HCT116 (cell line): ENCODE measurements at regions not wholly inside any gene's neighbourhood (a gene's known extent, or its start where the extent isn't known, plus 50 kb on each side); places are given as distances from the start of the nearest gene placed in this dataset.

Experiments used
- ATAC-seq: fragments of 200-7000 bp; cut with Tn5 transposase; 2 replicates; pipeline ENCODE4 v1.9.1; 2020; ENCODE audit warnings: mild to moderate bottlenecking, moderate library complexity
- BruUV-seq: library from RNA; stranded (reverse); fragments of 400-500 nt; replicated peaks from 2 replicates; lab custom pipeline; 2021; lab: Mats Ljungman, UMichigan
- CTCF ChIA-PET: fragments of 300-600 bp; sonication (Branson Sonifier 250); formaldehyde crosslinking; loops from one replicate; lab custom pipeline; 2021; ENCODE audit warnings: antibody characterized with exemption; lab: Charles Lee
- POLR2A ChIA-PET: fragments of 300-600, 350-600 bp; sonication (Branson Sonifier 250); formaldehyde crosslinking; loops from one replicate; lab custom pipeline; 2021; ENCODE audit warnings: antibody characterized with exemption; lab: Charles Lee
- RAD21 ChIA-PET, 2 experiments: fragments of 300-600 bp; sonication (Branson Sonifier 250); formaldehyde crosslinking; loops; one replicate each; lab custom pipeline; 2023; ENCODE audit warnings: low total read pairs in 2 of 2; ENCODE audit not compliant: uncharacterized antibody in 2 of 2, unreplicated experiment in 2 of 2, low non-redundant PET in 1 of 2; lab: Charles Lee
- DNase-seq: peaks from one replicate; pipeline ENCODE4 v3.0.0-alpha.2; 2010; ENCODE audit warnings: low read depth, low spot score
- H2AFZ ChIP-seq: fragments of 200-600 bp; shearing (Covaris generic), sonication (generic); 2 replicates; pipeline ENCODE4 v1.6.1; 2017; ENCODE audit warnings: low read depth, mixed run types, mixed read lengths, antibody characterized with exemption, low read length; ENCODE audit not compliant: poor library complexity, severe bottlenecking
- H3K27ac ChIP-seq: 2 replicates; pipeline ENCODE4 v1.5.1; 2012; ENCODE audit warnings: low read depth, low read length
- H3K27me3 ChIP-seq: fragments of 200-600 bp; sonication (generic); 2 replicates; pipeline ENCODE4 v1.6.1; 2016; ENCODE audit warnings: mixed run types, low read length, mixed read lengths; ENCODE audit not compliant: insufficient read depth
- H3K36me3 ChIP-seq, 2 experiments: fragments of 200-500 bp in 1 of 2; fragments of 200-600 bp in 1 of 2; sonication (Bioruptor generic) in 1 of 2; sonication (generic) in 1 of 2; 2 replicates each; pipeline versions ENCODE4 v1.5.1 to v1.6.1; 2014 to 2016; ENCODE audit warnings: low read length in 2 of 2, inconsistent platforms in 1 of 2, mixed read lengths in 1 of 2, mixed run types in 1 of 2; ENCODE audit not compliant: insufficient read depth in 2 of 2, control insufficient read depth in 1 of 2
- H3K4me1 ChIP-seq, 2 experiments: fragments of 200-600 bp in 1 of 2; sonication (generic) in 1 of 2; 2 replicates each; pipeline versions ENCODE4 v1.5.1 to v1.6.1; 2012 to 2017; ENCODE audit warnings: low read length in 2 of 2, inconsistent platforms in 1 of 2, mild to moderate bottlenecking in 1 of 2, mixed read lengths in 1 of 2, mixed run types in 1 of 2, moderate library complexity in 1 of 2; ENCODE audit not compliant: insufficient read depth in 2 of 2, control insufficient read depth in 1 of 2
- H3K4me2 ChIP-seq: fragments of 200-600 bp; sonication (generic); 2 replicates; pipeline ENCODE4 v1.6.1; 2017; ENCODE audit warnings: mixed run types, low read length, mixed read lengths
- H3K4me3 ChIP-seq, 2 experiments: fragments of 200-600 bp in 1 of 2; sonication (generic) in 1 of 2; replicated peaks in 1 of 2; 2 replicates each; pipeline ENCODE4 v1.5.1; 2011 to 2016; ENCODE audit warnings: low read length in 2 of 2, control low read depth in 1 of 2, low read depth in 1 of 2, mild to moderate bottlenecking in 1 of 2, mixed read lengths in 1 of 2, mixed run types in 1 of 2
- H3K79me2 ChIP-seq: fragments of 200-600 bp; sonication (generic); 2 replicates; pipeline ENCODE4 v1.6.1; 2017; ENCODE audit warnings: mild to moderate bottlenecking, mixed run types, low read length, moderate library complexity, mixed read lengths; ENCODE audit not compliant: insufficient read depth
- H3K9ac ChIP-seq: fragments of 200-600 bp; sonication (generic); 2 replicates; pipeline ENCODE4 v1.6.1; 2016; ENCODE audit warnings: low read length, mixed read lengths
- H3K9me2 ChIP-seq: fragments of 200-600 bp; sonication (generic), shearing (Covaris generic); 2 replicates; pipeline ENCODE4 v1.6.1; 2017; ENCODE audit warnings: mixed run types, mild to moderate bottlenecking, moderate library complexity; ENCODE audit not compliant: insufficient read depth
- H3K9me3 ChIP-seq, 2 experiments: fragments of 200-500 bp in 1 of 2; fragments of 200-600 bp in 1 of 2; sonication (Bioruptor generic) in 1 of 2; sonication (generic) in 1 of 2; 2 replicates each; pipeline ENCODE4 v1.6.1; 2014 to 2017; ENCODE audit warnings: low read length in 2 of 2, mixed read lengths in 2 of 2, inconsistent platforms in 1 of 2, low read depth in 1 of 2, mild to moderate bottlenecking in 1 of 2, mixed run types in 1 of 2, moderate library complexity in 1 of 2; ENCODE audit not compliant: control insufficient read depth in 1 of 2, insufficient read depth in 1 of 2
- H4K20me1 ChIP-seq: fragments of 200-600 bp; sonication (generic), shearing (Covaris generic); 2 replicates; pipeline ENCODE4 v1.6.1; 2017; ENCODE audit warnings: mixed run types, mild to moderate bottlenecking, moderate library complexity; ENCODE audit not compliant: insufficient read depth
- CEBPB ChIP-seq: IDR thresholded peaks from 2 replicates; pipeline ENCODE4 v1.6.1; 2012; ENCODE audit warnings: low read depth
- EZH2 ChIP-seq: fragments of 200-600 bp; sonication (generic); IDR thresholded peaks from 2 replicates; pipeline ENCODE4 v1.6.1; 2017; ENCODE audit warnings: antibody characterized with exemption, mixed run types
- EZH2phosphoT487 ChIP-seq: fragments of 200-600 bp; IDR thresholded peaks from 2 replicates; pipeline ENCODE4 v1.6.1; 2018; ENCODE audit warnings: antibody characterized with exemption, borderline replicate concordance
- FOSL1 ChIP-seq: IDR thresholded peaks from 2 replicates; pipeline ENCODE4 v1.6.1; 2012; ENCODE audit warnings: low read depth
- POLR2AphosphoS5 ChIP-seq: IDR thresholded peaks from 2 replicates; pipeline ENCODE4 v1.6.1; 2011; ENCODE audit warnings: mild to moderate bottlenecking, low read depth, low read length, moderate library complexity
- RAD21 ChIP-seq: IDR thresholded peaks from 2 replicates; pipeline ENCODE4 v1.6.1; 2012; ENCODE audit warnings: low read depth, mild to moderate bottlenecking
- SP1 ChIP-seq: IDR thresholded peaks from 2 replicates; pipeline ENCODE4 v1.6.1; 2012; ENCODE audit warnings: low read depth
- TCF7L2 ChIP-seq: IDR thresholded peaks from 2 replicates; pipeline ENCODE4 v1.7.0; 2011; ENCODE audit warnings: borderline replicate concordance, inconsistent platforms; ENCODE audit not compliant: insufficient read depth, insufficient read length; ENCODE audit errors: extremely low read depth
- YY1 ChIP-seq: IDR thresholded peaks from 2 replicates; pipeline ENCODE4 v1.6.1; 2011; ENCODE audit warnings: low read length, low read depth, moderate library complexity, mild to moderate bottlenecking; ENCODE audit not compliant: insufficient replicate concordance; ENCODE audit errors: extremely low read depth
- intact Hi-C: fragments of 100-400 bp; cut with micrococcal nuclease; formaldehyde crosslinking; loops from 2 replicates; pipeline ENCODE4 v1.10.0; 2022
- TF ChIP-seq, protein P1 (sequence below), 3 experiments: fragments of 200-600 bp in 1 of 3; sonication (generic) in 1 of 3; IDR thresholded peaks in 2 of 3; conservative IDR thresholded peaks in 1 of 3; 2 replicates each; pipeline ENCODE4 v1.5.1; 2012 to 2017; ENCODE audit warnings: low read depth in 2 of 3, low read length in 2 of 3, antibody characterized with exemption in 1 of 3, borderline replicate concordance in 1 of 3, control low read depth in 1 of 3, mild to moderate bottlenecking in 1 of 3, mixed read lengths in 1 of 3, mixed run types in 1 of 3, moderate library complexity in 1 of 3; ENCODE audit not compliant: insufficient read depth in 1 of 3
- TF ChIP-seq, protein P2 (sequence below): IDR thresholded peaks from 2 replicates; pipeline ENCODE4 v1.6.1; 2011; ENCODE audit warnings: mild to moderate bottlenecking, low read length, moderate library complexity; ENCODE audit not compliant: insufficient replicate concordance; ENCODE audit errors: extremely low read depth

DNA sequence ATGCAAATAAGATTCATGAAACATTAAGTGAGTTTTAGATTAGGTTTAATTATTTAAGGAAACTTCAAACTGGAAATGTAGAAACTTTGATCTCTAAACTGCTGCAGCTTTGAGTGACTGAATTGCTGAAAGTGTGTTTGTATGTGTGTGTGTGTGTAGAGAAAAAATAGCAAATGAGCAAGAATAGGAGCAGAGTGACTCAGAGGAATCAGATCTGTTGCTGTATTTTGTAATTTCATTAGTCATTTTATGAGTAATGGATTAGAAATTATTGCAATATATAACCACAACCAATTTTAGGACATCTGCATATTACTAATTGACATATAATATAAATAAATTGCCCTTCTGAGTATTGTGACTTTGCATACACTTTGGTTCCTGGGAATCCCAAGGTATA is 52.8 kb upstream of the SLC9A9 start:
- Histone ChIP-seq H3K9me2 (no peaks in the 10 kb centered on the region), H3K36me3 (no peaks in the 10 kb centered on the region), H3K4me3 (no peak overlapping the region), H3K27ac (no peak overlapping the region), H3K27me3 (no peaks in the 10 kb centered on the region), H3K9ac (no peak overlapping the region), H3K4me1 (no peaks in the 10 kb centered on the region), H2AFZ (no peak overlapping the region), H3K4me2 (no peak overlapping the region), H4K20me1 (no peaks in the 10 kb centered on the region), H3K79me2 (no peaks in the 10 kb centered on the region), H3K9me3 (no peaks in the 10 kb centered on the region)
- TF ChIP-seq CEBPB (peak; percentile 38; the same call in 1 of the 2 replicates), FOSL1 (peak; percentile 41)
- TF ChIP-seq, protein P1, sequence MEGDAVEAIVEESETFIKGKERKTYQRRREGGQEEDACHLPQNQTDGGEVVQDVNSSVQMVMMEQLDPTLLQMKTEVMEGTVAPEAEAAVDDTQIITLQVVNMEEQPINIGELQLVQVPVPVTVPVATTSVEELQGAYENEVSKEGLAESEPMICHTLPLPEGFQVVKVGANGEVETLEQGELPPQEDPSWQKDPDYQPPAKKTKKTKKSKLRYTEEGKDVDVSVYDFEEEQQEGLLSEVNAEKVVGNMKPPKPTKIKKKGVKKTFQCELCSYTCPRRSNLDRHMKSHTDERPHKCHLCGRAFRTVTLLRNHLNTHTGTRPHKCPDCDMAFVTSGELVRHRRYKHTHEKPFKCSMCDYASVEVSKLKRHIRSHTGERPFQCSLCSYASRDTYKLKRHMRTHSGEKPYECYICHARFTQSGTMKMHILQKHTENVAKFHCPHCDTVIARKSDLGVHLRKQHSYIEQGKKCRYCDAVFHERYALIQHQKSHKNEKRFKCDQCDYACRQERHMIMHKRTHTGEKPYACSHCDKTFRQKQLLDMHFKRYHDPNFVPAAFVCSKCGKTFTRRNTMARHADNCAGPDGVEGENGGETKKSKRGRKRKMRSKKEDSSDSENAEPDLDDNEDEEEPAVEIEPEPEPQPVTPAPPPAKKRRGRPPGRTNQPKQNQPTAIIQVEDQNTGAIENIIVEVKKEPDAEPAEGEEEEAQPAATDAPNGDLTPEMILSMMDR (IDR thresholded peaks at IDR 0.05 in 2 of 3, conservative IDR thresholded peaks at IDR 0.05 in 1 of 3; ENCODE audit: borderline replicate concordance in 1 of 3, insufficient read depth in 1 of 3, low read depth in 2 of 3, low read length in 2 of 3): no peak
- BruUV-seq: no TSS peak
- ChIA-PET CTCF (no interaction called here), RAD21 (no interaction called here), POLR2A (no interaction called here)
- DNase-seq (no peak), ATAC-seq (no peak)
- intact Hi-C loops: no loop called here

DNA sequence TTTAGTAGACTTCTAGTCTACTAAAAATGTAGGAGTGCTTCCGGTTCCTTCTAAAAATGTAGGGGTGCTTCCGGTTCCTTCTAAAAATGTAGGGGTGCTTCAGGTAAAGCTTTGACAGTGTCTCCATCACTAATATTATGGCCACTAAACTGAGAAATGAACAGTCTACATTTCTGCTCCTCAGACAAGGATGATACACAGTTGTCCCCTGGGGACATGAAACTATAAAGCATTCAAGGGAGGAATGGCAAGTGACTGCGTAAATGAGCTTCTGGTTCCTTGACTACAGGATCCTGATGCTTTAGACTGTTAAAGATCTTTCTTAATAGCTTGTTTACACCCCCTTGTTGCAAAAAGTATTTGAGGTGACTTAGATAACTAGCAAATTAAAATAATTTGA is 53.9 kb upstream of the SLC9A9 start:
- H3K79me2 ChIP-seq: no peaks in the 10 kb centered on the region
- ChIA-PET CTCF (no interaction called here), RAD21 (no interaction called here), POLR2A (no interaction called here)
- no peaks in the 10 kb centered on the region for H3K4me1 ChIP-seq
- H3K27me3 ChIP-seq: no peaks in the 10 kb centered on the region
- no peak overlapping the region for H3K27ac ChIP-seq
- H4K20me1 ChIP-seq: no peaks in the 10 kb centered on the region
- intact Hi-C loops: no loop called here
- no peaks in the 10 kb centered on the region for H3K9me3 ChIP-seq
- no TSS peak for BruUV-seq
- no peak for TF ChIP-seq YY1
- TF ChIP-seq SP1: no peak
- TF ChIP-seq TCF7L2: no peak
- no peak for TF ChIP-seq POLR2AphosphoS5
- TF ChIP-seq, protein P2, sequence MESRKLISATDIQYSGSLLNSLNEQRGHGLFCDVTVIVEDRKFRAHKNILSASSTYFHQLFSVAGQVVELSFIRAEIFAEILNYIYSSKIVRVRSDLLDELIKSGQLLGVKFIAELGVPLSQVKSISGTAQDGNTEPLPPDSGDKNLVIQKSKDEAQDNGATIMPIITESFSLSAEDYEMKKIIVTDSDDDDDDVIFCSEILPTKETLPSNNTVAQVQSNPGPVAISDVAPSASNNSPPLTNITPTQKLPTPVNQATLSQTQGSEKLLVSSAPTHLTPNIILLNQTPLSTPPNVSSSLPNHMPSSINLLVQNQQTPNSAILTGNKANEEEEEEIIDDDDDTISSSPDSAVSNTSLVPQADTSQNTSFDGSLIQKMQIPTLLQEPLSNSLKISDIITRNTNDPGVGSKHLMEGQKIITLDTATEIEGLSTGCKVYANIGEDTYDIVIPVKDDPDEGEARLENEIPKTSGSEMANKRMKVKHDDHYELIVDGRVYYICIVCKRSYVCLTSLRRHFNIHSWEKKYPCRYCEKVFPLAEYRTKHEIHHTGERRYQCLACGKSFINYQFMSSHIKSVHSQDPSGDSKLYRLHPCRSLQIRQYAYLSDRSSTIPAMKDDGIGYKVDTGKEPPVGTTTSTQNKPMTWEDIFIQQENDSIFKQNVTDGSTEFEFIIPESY: no peak
- no peak for TF ChIP-seq EZH2phosphoT487
- no peak for TF ChIP-seq EZH2
- no peak for TF ChIP-seq RAD21
- no peak overlapping the region for H2AFZ ChIP-seq
- ATAC-seq: no peak
- no peak overlapping the region for H3K9ac ChIP-seq
- no peak for DNase-seq
- no peak overlapping the region for H3K4me3 ChIP-seq
- no peak overlapping the region for H3K4me2 ChIP-seq
- no peaks in the 10 kb centered on the region for H3K36me3 ChIP-seq
- H3K9me2 ChIP-seq: no peaks in the 10 kb centered on the region
